ENCODE measurements at regions not wholly inside any gene's neighbourhood (a gene's known extent, or its start where the extent isn't known, plus 50 kb on each side); places are given as distances from the start of the nearest gene placed in this dataset.

DNA sequence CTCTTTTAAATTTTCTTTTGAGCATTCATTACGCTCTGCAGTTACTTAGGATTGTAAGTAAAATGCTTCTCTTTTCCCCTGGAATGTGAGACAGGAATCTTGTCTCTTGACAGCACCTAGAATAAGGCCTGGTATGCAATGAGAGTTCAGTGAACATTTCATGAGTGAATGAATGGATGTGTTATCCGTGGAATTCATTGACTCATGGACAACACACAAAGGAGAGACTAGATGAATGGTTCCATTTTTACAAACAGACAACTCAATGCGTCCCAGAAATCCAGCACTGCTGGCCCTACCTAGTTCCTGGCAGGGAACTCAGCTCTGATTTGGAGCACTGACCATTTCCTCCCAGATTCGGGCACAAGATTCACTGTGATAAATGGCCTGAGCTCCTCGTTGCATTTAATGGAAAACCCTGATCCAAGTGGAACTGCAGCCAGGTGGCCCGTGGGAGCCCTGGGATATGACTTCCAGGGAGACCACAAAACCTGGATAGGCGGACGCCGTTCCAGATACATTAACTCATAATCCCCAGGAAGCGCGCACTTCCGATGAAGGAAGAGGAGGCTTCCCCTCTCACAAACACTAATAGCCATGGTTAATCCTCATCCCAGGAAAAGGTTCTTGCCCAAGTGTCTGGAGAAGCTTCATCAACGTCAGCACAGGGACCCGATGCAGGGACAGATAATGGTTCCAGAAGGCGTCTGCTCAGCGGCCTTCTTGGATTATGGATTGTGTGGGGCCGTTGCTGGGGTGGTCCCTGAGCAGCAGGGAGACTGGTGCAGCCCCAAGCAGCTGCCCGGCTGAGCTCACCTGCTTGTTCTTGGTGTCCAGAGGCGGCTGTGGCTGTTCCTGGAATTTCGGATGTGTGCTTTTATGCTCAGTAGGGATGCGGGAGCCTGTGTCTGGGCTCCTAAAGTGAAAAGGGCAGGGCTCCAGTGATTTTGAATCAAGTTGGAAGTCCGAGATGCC lies 211.1 kb upstream of the TSHZ3 start:
- DNase-seq (ENCODE audit: low read depth): no peak

- DNase-seq (ENCODE audit: low read depth): no peak
Observed at GRCh38 chr19:31562966-31563612, 213.9 kb upstream of the TSHZ3 start.

DNA sequence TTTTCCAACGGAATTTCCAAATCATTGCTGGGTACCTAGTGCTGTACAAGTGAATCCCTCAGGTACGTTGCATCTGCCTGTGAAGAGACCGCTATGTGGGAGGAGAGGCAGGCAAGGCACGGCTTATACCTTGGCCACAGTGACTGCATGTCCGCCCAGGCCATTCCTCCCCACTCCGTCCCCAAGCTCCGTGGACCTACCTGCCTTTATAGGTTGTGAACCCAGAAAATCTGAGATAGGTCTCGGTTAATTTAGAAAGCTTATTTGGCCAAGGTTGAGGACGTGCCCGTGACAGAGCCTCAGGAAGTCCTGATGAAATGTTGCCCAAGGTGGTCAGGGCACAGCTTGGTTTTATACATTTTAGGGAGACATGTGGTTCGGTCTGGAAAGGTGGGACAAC lies 218.5 kb upstream of the TSHZ3 start:
- no peak for DNase-seq (ENCODE audit: low read depth)

DNA sequence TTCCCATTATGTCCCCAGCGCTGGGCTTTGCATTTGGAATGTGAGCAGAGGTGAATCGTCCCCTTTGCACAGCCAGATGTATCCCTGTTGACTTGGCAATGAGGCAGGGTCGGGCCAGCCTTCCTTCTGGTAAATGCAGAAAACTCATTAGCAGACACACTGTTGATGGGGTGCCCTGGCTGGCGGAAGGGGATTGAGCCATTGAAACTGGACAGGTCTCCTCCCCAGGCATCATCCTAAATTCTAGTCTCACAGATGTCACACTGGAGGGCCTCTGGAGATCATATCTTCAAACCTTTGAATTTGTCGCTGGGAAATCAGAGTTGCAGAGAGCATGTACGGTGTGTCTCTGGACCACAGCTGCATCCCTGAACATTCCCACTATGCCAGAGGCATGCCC lies 219.5 kb upstream of the TSHZ3 start:
- DNase-seq (ENCODE audit: low read depth): no peak

DNA sequence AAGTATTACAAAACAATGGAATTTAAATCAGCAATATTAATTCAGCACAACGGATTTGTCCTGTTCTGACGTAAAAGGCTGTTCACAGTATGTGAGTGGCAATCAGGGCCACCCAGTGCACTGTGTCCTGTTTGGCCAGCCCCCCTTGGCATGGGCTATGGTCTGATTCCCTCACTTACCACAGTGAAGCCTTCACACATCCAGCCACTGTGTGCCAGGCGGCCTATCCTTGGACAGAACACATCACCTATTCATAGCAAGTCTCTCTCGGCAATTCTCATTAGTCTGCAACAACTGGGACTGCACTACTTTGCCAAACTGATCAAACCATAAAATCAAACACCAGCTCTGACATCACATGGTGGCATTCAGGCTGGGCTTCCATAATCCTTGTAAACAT lies 221.5 kb upstream of the TSHZ3 start:
- no peak for DNase-seq (ENCODE audit: low read depth)

DNA sequence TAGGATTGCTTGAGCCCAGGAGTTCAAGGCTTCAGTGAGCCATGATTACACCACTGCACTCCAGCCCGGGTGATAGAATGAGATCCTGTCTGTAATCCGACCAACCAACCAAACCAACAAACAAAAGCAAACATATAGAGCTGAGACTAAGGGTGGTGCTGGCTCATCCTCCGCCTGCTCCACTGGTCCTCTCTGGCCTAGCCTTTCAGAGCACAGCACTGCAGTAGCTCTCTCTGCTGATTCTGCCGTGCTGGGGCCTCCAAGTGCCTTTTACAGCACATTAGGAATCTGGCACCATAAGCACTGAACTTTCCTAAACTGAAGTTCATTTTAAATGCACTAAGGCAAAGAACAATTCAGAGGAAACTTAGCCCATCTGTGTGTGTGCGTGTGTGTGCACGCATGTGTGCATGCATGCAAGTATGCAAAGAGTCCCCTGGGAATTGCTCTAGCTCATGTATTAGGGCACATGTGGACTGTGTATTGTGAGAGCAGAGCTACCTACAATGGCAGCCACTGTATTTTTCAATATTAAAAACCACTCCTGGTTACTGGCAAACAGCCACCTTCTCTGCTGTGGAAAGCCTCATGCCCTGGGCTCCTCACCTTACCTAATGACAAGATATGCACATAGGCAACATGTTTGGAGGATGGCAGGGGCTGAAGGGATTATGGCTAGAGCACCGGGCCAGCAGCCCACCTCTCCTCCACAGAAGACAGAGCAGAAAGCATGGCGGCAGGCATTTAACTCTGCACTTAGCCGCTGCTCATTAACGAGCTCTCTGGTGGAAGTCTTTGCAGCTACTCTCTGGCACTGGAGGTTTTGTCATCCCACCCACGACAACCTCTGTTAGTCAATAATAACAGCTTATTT lies 223.1 kb upstream of the TSHZ3 start:
- no peak for DNase-seq (ENCODE audit: low read depth)

GRCh38 chr19:31572976-31573298 lies 223.7 kb upstream of the TSHZ3 start:
- DNase-seq (ENCODE audit: low read depth): no peak

DNA sequence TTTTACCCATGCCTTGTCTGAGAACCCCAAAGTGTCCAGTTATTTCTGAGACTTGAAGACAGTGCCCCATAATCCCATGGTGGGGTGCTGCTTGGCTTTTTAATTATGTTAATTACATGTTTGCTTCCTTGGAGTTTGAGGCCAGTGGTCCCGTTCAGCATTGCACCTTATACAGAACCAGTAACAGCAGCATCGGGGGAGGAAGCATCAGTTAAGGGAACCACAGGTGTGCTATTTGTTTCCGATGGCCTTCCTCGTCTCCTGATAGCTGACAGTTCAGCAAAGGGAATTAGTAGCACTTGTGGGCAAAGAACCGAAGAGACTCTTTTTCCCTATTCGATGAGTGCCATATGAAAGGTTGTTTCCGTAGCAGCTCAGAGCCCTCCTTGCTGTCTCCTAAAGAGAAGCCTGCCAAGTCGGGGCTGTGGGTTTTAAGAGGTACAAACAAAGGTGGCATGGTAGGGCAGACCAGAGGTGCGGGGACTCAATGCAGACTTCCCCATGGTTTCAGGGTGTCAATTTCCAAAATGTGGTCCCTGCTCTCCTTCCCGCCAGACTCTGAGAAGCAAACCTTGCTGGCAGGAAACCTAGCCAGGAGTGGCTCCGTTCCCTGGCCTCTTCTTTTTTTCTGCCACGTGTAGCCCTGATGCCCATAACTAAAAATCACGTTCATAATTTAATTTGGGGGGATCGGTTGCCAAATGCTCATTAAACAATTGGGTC lies 225.2 kb upstream of the TSHZ3 start:
- DNase-seq (ENCODE audit: low read depth): no peak

- DNase-seq (ENCODE audit: low read depth): no peak
Observed at GRCh38 chr19:31575846-31576335, 226.7 kb upstream of the TSHZ3 start.

DNA sequence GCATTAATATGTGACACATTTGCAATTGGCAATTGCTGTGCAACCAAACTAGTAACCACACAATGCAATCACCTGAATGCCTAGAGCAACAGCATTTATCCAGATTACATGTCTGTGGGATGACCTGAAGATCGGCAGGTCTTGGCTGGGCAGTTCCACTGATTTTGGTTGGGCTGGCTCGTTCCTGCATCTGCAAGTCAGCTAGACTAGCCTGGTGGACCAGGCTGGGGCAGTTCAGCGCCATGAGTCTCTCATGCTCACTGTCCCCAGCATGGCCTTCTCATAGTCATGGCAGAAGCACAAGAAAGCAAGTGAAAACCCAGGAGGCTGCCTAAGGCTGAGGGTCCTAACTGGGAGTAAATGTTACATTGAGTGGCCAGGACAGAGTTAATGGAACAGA lies 229.1 kb upstream of the TSHZ3 start:
- DNase-seq (ENCODE audit: low read depth): no peak

DNA sequence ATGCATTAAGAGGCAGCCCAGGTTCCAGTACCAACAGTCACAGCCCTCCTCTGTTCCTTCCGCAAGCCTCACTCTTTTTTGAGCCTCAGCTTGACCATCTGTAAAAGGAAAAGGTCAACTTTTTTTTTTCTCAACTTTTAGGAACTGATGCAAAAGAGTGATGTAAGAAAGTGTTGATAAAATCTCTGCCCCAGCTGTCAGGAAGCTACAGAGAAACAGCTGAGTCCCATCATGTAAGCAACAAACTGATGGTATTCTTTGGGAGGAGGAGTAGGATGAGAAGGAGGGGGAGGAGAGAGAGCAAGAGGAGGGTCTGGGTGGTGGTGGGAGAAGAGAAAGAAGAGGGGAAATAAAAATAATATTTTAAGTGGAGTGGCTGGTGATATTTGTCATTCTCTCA lies 233.9 kb upstream of the TSHZ3 start:
- no peak for DNase-seq (ENCODE audit: low read depth)

DNA sequence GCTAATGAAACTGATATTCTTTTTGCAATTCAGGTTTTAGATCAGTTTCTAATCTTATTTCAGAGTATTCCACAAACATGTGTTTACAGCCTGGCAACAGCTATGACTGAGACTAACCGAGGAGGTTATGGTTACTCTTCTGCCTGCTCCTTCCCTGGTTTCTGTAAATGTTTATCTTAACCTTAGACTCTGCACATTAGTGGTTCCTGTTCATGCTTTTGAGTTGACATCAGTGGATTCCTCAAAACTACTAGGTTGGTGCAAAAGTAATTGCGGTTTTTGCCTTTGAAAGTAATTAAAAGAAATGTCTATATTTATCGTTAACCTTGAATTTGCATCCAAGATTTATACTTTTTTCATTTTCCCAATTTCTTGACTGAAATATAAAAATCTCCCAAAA lies 237.0 kb upstream of the TSHZ3 start:
- no peak for DNase-seq (ENCODE audit: low read depth)

DNA sequence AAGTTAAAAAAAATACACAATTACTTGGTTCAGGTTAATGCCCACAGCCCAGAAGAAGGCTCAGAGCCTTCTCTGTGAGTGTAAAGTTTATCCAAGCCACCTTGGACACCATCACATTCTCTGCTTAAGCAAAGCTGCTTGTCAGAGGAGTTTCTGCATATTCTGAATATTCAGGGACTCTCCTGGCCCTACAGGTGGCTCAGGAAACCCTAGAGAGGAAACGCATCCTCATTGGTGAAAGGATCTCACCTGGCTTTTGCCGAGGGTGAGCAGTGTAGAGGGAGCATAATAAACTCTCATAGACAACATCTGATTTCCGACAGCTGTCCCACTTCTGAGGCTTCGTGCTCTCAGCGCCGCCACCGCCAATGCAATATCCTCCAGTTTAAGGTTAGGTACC lies 239.9 kb upstream of the TSHZ3 start:
- DNase-seq (ENCODE audit: low read depth): no peak

DNA sequence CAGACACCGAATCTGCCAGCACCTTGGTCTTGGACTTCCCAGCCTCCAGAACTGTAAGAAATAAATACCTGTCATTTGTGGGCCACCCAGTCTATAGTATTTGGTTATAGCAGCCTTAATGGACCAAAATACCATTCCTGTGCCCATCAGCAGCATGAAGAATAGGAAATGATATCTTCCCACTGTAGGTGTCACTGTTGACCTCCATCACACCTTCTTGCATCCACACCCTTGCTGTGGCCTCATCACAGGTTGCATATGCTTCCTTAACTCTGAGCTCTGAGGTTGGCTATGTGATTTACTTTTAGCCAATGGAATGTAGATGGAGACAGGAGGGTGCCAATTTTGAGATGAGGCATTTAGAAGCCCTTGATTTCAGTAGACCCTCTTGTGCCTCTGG lies 242.0 kb upstream of the TSHZ3 start:
- no peak for DNase-seq (ENCODE audit: low read depth)

DNA sequence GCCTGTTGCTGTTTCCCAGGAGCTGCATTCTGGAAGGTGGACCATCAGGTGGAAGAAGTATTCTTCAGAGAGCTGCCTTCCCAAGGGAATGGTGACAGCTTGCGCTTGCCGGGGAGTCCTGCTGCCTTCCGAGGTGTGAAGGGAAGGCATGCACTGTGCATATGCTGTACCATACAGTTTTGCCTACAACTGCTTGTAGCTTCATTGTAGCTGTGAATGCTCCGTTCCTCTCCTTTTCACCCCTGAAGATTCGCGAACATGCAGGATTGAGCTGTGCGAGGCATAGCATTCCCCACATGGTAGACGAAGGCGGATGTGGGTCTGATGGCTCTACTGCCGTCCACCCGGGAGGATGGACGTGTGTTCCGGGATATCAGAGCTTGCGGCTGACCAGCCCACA lies 243.2 kb upstream of the TSHZ3 start:
- no peak for DNase-seq (ENCODE audit: low read depth)

GRCh38 chr19:31594701-31595100 lies 245.5 kb upstream of the TSHZ3 start:
- no peak for DNase-seq (ENCODE audit: low read depth)

GRCh38 chr19:31595521-31595920 lies 246.3 kb upstream of the TSHZ3 start:
- no peak for DNase-seq (ENCODE audit: low read depth)

DNA sequence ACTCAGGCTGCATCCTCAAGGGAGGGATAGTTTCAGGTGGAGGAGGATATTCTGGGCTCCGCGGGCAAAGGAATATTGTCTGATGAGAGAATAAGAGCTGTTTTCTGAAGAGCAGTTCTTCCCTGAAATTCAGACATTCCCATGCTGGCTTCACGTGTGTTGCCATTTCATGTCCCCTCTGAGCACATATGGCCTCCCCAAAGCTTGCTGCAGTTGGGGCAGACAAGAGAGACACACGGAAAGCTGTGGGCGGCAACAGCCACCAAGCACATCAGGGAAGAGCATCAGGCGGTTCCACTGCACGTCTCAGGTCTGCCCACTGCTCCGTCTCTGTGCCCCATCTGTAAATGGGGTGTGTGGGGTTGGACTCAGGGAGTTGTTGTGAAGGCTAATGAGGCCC lies 247.5 kb upstream of the TSHZ3 start:
- DNase-seq (ENCODE audit: low read depth): no peak

DNA sequence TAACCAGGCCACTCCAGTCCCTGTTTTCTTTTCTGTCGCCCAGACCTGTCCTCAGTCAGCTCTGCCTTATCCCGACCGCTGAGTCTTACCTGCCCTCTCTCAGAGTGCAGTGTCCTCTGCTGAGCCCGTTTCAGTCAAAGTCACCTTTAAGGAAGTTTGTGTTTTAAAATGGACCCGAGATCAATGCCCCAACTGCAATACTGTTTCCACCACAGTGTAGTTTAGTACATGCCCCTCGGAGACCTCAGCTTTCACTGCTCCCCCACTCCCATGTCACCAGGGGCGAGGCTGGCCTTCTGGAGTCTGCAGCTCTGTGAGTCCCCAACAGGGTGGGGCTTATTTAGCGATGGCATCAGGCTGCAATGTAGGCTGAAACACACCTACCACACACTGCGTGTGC lies 248.4 kb upstream of the TSHZ3 start:
- DNase-seq (ENCODE audit: low read depth): no peak

DNA sequence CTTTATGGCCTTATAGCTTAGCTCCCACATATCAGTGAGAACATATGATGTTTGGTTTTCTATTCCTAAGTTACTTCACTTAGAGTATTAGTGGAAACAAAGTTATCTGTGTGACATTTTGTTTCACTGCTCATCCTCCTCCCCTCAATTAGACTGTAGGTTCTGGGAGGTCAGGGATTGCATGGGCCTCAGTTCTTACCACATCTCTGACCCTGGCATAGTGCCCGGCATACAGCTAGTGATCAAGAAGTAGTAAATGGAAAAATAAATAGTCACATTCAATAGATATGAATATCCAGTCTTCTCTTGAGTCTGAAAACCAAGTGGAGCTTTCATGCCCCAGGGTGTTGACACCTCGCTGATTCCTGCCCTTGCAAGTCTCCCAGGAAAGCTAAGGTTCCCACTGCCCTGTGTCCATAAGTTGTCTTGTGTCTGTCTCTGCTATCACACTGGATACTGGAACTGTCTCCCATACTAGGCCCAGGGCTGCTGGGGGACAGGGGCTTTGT lies 249.5 kb upstream of the TSHZ3 start:
- no peak for DNase-seq (ENCODE audit: low read depth)

- no peak for DNase-seq (ENCODE audit: low read depth)
Observed at GRCh38 chr19:31600731-31601295, 251.6 kb upstream of the TSHZ3 start.

Measured in activated gamma-delta T cell treated with anti-CD3 and anti-CD28 coated beads, Interleukin-2, amount 50 U/mL, for 16 hours (primary cell).